ENCODE measurements at regions not wholly inside any gene's neighbourhood (a gene's known extent, or its start where the extent isn't known, plus 50 kb on each side); places are given as distances from the start of the nearest gene placed in this dataset.
"Not testable (repeated sequence)": the region's sequence is repeated elsewhere in the genome, so short reads cannot be mapped to it uniquely, and the experiment has no call there.

- DNase-seq (ENCODE audit: low read depth in 2 of 2) = not testable (repeated sequence)
These were observed 63.9 kb downstream of the RWDD3 start for GRCh38 chr1:95297906-95298305.

- no peak for DNase-seq (ENCODE audit: low read depth in 2 of 2)
These were observed 67.1 kb downstream of the RWDD3 start for GRCh38 chr1:95301091-95301490.

DNA sequence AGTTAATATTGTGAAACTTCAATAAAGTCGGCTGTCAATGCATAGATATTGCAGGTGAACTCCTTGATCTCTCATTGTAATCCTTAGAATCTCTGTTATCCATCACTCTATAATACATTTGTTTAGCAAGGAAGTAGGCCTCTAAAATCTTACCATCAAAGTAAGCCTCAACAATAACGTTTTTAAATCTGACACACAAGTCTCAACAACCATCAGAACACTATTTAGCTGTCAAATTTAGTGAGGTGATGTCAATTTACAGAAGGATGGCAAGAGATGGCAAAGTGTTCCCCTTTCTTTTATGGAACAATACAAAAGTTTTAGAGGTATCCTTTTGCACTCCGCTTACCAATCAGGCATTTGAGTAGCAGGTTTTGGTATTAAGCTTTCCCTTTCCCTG is 67.6 kb downstream of the RWDD3 start:
- DNase-seq (ENCODE audit: low read depth in 2 of 2) = no peak

DNA sequence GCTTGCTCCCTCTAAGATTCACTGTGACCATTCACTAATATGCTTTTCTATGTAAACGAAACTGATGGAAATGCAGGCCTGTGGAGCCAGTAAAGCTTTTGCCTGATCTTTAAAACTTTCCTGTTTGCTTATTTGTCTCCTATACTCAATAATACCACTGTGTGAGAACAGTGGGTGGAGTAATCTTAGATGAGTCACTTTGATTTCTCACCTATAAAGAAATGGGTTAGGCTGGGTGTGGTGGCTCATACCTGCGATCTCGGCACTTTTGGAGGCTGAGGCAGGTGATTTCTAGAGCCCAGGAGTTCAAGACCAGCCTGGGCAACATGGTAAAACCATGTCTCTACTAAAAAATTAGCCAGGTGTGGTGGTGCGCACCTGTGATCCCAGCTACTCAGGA is 70.8 kb downstream of the RWDD3 start:
- no peak for DNase-seq (ENCODE audit: low read depth in 2 of 2)

- DNase-seq (ENCODE audit: low read depth in 2 of 2) = no peak
These were observed 74.4 kb downstream of the RWDD3 start for GRCh38 chr1:95308276-95309030.

GRCh38 chr1:95309031-95309471 is 75.0 kb downstream of the RWDD3 start:
- no peak for DNase-seq (ENCODE audit: low read depth in 2 of 2)

GRCh38 chr1:95311014-95311413 is 77.0 kb downstream of the RWDD3 start:
- DNase-seq (ENCODE audit: low read depth in 2 of 2) = no peak

DNA sequence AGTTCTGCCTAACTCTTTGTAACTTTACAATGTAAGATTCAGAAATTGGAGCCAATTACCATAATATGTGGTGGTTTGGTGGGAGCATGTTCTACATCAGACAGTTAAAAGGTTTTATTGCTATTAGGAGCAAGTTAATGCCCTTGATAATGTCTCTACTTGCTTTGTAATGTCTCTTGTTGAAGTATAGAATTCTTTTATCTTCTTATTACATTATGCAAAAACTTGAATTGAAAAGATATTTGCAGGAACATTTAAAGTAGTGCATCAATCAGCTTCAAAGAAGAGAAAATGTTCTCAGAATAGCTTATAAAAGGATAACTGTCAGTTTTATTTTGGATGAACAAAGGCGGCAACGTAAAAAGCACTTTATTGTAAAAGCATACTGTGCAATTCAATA is 77.8 kb downstream of the RWDD3 start:
- no peak for DNase-seq (ENCODE audit: low read depth in 2 of 2)

DNA sequence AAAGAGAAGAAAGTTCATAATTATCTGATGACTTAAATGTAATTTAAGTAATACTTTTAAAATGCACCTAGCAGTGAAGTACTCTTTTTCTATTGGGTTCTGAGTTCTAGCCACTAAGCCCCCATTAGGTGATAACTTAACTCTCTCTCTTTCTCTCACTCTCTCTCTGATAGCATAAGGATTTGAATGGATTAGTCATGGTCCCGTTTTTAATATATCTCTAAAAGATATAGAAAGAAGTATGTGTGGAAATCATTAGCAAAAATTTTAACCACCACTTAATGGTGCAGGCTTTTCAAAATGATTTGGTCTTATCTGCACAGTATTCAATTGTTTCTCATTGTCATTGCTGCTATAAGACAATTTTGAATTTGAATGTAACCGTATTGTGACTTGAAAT is 78.2 kb downstream of the RWDD3 start:
- DNase-seq (ENCODE audit: low read depth in 2 of 2) = no peak

DNA sequence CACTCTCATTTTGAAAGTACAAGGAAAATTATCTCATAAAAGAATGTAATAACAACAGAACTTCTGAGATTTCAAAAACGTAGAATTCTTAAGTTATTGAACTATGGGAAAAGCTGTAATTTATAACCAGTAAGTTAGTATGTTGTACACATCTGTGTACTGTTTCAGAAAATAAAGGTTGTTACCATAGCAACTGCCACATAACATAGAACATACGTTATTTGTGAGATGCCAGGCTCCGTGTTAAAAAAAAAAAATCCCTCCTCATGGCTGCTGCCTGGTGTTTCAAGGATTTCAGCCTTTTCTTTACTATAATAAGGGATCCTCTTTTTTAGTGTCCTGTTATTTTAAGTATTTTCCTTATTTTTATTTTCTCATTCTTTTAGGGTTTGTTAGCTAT is 79.5 kb downstream of the RWDD3 start:
- DNase-seq (ENCODE audit: low read depth in 2 of 2) = no peak

- DNase-seq (ENCODE audit: low read depth in 2 of 2) = no peak
These were observed 87.5 kb downstream of the RWDD3 start for GRCh38 chr1:95321531-95321930.

GRCh38 chr1:95323123-95323522 is 89.1 kb downstream of the RWDD3 start:
- no peak for DNase-seq (ENCODE audit: low read depth in 2 of 2)

DNA sequence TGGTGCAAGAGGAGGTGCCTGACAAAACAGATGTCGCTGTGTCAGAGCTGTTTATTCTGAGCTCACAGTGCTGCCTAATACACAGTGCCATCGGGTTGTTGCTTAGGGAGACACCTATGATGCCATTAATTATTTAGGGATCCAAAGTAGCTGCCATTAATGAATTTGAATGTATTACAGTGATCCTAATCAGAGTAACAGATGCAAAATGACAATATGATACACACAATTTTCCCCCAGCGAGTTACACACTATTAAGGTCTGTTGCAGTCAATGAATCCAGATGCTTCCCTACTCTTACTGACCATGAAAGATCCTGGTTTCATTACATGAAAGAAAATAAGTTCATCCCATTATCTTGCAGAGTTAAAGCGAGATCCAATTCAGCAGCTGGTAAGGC is 91.3 kb downstream of the RWDD3 start:
- DNase-seq (ENCODE audit: low read depth in 2 of 2) = no peak

GRCh38 chr1:95326023-95326422 is 92.0 kb downstream of the RWDD3 start:
- no peak for DNase-seq (ENCODE audit: low read depth in 2 of 2)

DNA sequence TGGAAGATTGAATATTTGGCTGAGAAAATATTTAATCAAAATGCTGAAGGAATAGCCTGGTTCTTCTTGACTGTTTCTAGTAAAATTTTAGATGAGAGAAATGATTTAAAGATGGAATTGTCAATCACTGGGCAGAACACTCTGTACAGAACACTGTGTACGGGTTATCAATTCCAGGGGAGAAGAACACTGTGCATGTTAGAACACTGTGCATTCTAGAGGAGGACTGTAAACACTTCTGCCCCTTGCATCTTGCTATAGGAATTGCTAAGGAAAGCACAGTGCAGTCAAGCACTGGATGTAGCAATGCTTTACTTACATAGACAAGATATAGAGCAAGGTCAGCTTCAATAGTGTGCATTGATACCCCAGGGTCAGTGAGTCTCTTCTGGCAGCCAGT is 98.7 kb downstream of the RWDD3 start:
- DNase-seq (ENCODE audit: low read depth in 2 of 2) = no peak

DNA sequence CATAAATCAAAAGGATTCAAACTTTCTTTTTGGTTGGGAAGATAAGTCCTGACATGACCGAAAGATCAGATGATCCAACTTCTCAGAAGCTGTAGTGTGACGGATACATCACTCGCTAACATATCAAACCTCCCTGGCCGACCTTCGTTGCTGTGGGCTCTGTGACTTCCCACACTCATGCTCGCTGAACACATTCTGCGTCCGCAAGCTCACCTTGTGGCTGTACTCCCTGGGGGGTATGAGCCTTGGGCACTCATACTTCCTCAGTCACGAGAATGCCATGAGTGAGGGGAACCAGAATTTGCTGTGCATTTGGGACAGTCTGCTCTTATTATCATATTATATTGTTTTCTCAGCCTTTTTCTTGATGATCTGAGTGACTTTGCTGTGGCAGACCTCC is 105.4 kb downstream of the RWDD3 start:
- no peak for DNase-seq (ENCODE audit: low read depth in 2 of 2)

DNA sequence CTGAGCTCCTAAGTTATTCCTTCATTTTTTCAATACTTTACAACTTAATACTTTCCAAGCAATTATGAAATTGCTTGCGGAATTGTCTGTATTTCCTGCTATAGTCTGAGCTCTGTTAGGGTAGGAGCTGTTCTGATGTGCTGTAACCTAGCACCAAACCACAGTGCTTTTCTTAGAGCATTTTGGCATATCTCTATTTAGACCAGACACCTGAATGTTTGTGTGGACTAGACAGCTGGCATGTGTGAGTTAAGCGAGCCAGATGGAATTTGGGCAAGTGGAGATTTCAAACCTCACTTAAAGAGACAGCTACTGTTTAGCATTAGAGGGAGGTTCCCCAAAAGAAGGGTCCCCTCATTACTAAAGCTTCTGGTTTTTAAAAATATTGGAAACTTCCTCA is 106.1 kb downstream of the RWDD3 start:
- no peak for DNase-seq (ENCODE audit: low read depth in 2 of 2)

DNA sequence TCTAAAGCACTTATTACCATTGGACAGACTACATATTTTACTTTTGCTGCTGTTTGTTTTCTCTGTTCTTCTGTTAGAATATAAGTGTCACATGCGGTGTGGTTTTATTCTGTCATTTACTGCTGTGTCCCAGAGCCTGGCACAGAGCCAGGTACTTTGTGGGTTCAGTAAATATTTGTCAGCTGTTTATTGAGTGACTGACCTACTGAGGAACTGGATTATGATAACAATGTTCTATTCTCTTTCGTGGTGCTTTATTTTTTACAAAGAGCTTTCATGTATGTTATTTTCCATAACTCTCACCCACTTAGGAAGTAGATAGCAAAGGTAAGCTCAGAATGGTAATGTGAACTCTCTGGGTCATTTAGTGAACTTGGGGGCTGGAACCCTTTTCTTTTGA is 118.8 kb downstream of the RWDD3 start:
- DNase-seq (ENCODE audit: low read depth in 2 of 2) = no peak

- DNase-seq (ENCODE audit: low read depth in 2 of 2) = no peak
These were observed 119.2 kb downstream of the RWDD3 start for GRCh38 chr1:95353194-95353593.

GRCh38 chr1:95364546-95364945 is 130.5 kb downstream of the RWDD3 start:
- DNase-seq (ENCODE audit: low read depth in 2 of 2) = no peak

DNA sequence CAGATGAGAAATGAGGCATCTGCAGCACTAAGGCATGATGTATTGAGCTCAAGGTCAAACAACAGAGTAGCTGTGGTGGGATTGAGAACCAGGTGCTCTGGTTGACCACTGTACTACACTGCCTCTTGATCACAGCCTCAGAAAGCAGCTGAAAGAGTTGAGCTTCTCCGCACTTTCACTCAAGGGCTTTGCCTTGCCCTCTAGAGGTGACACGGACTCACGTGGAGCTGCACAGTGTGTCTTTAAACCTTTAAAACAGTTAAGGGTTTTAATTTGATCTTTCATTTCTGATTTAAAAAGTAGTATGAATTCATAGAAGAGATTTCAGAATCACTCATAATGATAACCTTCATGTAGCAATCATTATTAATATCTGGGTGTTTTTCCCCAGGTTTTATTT is 132.5 kb downstream of the RWDD3 start:
- DNase-seq (ENCODE audit: low read depth in 2 of 2) = no peak

- no peak for DNase-seq (ENCODE audit: low read depth in 2 of 2)
These were observed 134.2 kb downstream of the RWDD3 start for GRCh38 chr1:95368178-95368577.

- no peak for DNase-seq (ENCODE audit: low read depth in 2 of 2)
These were observed 136.1 kb downstream of the RWDD3 start for GRCh38 chr1:95369985-95370690.

All from stimulated activated CD4-positive, alpha-beta T cell treated with anti-CD3 and anti-CD28 coated beads, Interleukin-12 subunit alpha, Interleukin-12 subunit beta, amount 100 ng/mL, for 24 hours (primary cell).